SK-N-SH treated with all-trans-retinoic acid at 6 μM for 48 hours (cell line): ENCODE measurements at regions not wholly inside any gene's neighbourhood (a gene's known extent, or its start where the extent isn't known, plus 50 kb on each side); places are given as distances from the start of the nearest gene placed in this dataset.

ENCODE experiments used
- ARNTL ChIP-seq: fragments of 450-650 bp; formaldehyde crosslinking; IDR thresholded peaks from 2 replicates; pipeline ENCODE4 v1.5.0; 2020; ENCODE audit warnings: low read depth, mild to moderate bottlenecking, moderate library complexity, borderline replicate concordance
- OSR1 ChIP-seq: fragments of 250-450 bp; sonication (Bioruptor Pico); IDR thresholded peaks from 2 replicates; pipeline ENCODE4 v1.8.0; 2022; ENCODE audit warnings: moderate library complexity, mild to moderate bottlenecking, inconsistent platforms
- TOX ChIP-seq: fragments of 250-450 bp; sonication (Bioruptor Pico); IDR thresholded peaks from 2 replicates; pipeline ENCODE4 v1.8.0; 2021; ENCODE audit warnings: mild to moderate bottlenecking, moderate library complexity, borderline replicate concordance
- ZFP3 ChIP-seq: fragments of 250-450 bp; sonication (Bioruptor Pico); IDR thresholded peaks from 2 replicates; pipeline ENCODE4 v1.5.0; 2020; ENCODE audit warnings: mild to moderate bottlenecking, moderate library complexity
- ZNF8 ChIP-seq: fragments of 450-650 bp; formaldehyde crosslinking; IDR thresholded peaks from 2 replicates; pipeline ENCODE4 v1.5.0; 2020; ENCODE audit warnings: mild to moderate bottlenecking, moderate library complexity

GRCh38 chr9:102435427-102435826 is 559.7 kb upstream of the CYLC2 start:
- TF ChIP-seq OSR1 (CRISPR knock-in tag) (no peak), ARNTL (no peak), ZNF8 (CRISPR knock-in tag) (no peak), ZFP3 (CRISPR knock-in tag) (no peak), TOX (CRISPR knock-in tag) (no peak)
